ENCODE measurements at regions not wholly inside any gene's neighbourhood (a gene's known extent, or its start where the extent isn't known, plus 50 kb on each side); places are given as distances from the start of the nearest gene placed in this dataset.
"Not testable (repeated sequence)": the region's sequence is repeated elsewhere in the genome, so short reads cannot be mapped to it uniquely, and the experiment has no call there.

GRCh38 chr6:14573703-14574290, 456.2 kb downstream of the CD83 start:
- DNase-seq (ENCODE audit: low spot score): no peak
- in situ Hi-C loops (cut with HindIII; ENCODE audit: low sequenced_read_pairs): no loop called here

DNA sequence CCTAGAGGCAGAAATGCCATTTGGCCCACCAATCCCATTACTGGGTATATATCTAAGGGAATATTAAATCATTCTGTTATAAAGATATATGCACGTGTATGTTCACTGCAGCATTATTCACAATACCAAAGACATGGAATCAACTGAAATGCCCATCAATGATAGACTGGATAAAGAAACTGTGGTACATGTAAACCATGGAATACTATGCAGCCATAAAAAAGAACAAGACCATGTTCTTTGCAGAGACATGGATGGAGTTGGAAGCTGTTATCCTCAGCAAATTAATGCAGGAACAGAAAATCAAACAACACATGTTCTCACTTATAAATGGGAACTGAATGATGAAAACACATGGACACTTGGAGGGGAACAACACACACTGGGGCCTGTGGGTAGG, 458.4 kb downstream of the CD83 start:
- in situ Hi-C loops (cut with HindIII; ENCODE audit: low sequenced_read_pairs): no loop called here
- DNase-seq (ENCODE audit: low spot score): no peak

DNA sequence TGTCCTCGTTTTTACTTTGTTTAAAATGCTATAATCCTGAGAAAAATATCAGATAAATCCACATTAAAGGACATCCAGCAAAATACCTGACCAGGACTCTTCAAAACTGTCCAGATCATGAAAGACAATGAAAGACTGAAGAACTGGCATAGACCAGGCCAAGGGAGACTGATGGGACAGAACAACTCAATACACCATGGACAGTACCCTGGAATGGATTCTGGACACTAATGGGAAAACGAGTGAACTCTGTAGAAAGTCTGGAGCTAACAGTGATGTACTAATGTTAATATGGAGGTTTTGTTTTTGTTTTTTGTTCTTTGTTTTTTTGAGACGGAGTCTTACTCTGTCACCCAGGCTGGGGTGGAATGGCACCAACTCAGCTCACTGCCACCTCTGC, 461.4 kb downstream of the CD83 start:
- in situ Hi-C loops (cut with HindIII; ENCODE audit: low sequenced_read_pairs): no loop called here
- no peak for DNase-seq (ENCODE audit: low spot score)

- no peak for DNase-seq (ENCODE audit: low spot score)
- in situ Hi-C loops (cut with HindIII; ENCODE audit: low sequenced_read_pairs): no loop called here
Measured at GRCh38 chr6:14582749-14583148, 465.2 kb downstream of the CD83 start.

GRCh38 chr6:14583826-14584225, 466.3 kb downstream of the CD83 start:
- in situ Hi-C loops (cut with HindIII; ENCODE audit: low sequenced_read_pairs): no loop called here

DNA sequence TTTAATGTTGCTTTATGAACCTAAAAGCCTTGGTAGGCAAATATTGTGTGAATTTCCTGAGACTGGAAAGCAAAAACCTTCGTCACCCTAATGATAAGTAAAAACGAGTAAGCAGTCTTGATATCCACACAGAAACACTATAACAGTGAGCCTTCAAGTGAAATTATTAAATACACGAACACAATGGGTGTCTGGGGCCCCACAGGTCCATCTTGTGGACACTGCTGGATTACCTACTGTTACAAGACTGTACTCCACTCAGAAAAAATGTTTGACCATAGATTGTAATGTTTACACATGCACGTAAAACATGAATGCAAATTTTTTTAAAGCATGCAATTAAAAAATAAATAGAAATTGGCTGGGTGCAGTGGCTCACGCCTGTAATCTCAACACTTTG, 466.9 kb downstream of the CD83 start:
- peak; percentile 23 for DNase-seq (ENCODE audit: low spot score)
- in situ Hi-C loops (cut with HindIII; ENCODE audit: low sequenced_read_pairs): no loop called here

More at GRCh38 chr6:14583826-14584225, 466.3 kb downstream of the CD83 start:
- no peak for DNase-seq (ENCODE audit: low spot score)

DNA sequence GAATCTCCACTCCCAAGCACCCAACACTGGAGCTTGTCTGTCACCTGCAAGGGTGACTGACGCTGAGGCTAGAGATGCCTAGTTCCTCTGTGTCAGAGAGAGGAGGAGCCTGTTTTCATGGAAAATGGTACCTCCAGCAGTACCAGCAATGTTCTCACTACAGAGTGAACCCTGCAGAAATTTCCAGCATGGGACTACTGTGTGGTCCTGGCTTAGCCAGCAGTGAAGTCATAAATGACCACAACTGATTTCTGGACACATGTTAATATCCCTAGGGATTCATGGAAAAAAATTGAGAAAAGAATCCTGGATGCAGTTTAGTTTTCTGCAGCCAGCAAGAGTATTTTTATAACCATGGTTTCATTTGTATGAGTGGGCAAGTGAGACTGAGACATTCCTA, 468.1 kb downstream of the CD83 start:
- no peak for DNase-seq (ENCODE audit: low spot score)
- in situ Hi-C loops (cut with HindIII; ENCODE audit: low sequenced_read_pairs): no loop called here

GRCh38 chr6:14589175-14589574, 471.6 kb downstream of the CD83 start:
- in situ Hi-C loops (cut with HindIII; ENCODE audit: low sequenced_read_pairs): no loop called here

DNA sequence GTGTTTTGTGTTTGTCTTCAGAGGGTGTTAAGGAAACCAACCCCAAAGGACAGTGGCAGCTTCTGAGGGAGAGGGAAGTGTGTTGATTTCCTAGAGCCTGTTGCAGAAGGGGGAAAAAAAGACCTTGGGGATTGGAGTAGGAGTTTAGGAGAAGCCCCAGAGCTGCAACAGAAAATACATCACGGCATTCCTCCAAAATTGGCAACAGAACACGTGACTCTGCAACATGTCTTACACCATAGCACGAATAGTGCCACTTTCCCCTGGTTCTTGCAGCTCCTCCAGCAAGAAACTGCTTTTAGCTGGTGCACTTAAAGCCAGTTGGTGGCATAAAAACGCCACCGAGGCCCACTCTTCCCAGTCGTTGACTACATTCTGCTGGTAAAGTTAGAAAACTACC, 473.0 kb downstream of the CD83 start:
- DNase-seq (ENCODE audit: low spot score): no peak
- in situ Hi-C loops (cut with HindIII; ENCODE audit: low sequenced_read_pairs): no loop called here

More at GRCh38 chr6:14589175-14589574, 471.6 kb downstream of the CD83 start:
- DNase-seq (ENCODE audit: low spot score): no peak

- DNase-seq (ENCODE audit: low spot score): no peak
- in situ Hi-C loops (cut with HindIII; ENCODE audit: low sequenced_read_pairs): no loop called here
Measured at GRCh38 chr6:14591998-14592397, 474.4 kb downstream of the CD83 start.

DNA sequence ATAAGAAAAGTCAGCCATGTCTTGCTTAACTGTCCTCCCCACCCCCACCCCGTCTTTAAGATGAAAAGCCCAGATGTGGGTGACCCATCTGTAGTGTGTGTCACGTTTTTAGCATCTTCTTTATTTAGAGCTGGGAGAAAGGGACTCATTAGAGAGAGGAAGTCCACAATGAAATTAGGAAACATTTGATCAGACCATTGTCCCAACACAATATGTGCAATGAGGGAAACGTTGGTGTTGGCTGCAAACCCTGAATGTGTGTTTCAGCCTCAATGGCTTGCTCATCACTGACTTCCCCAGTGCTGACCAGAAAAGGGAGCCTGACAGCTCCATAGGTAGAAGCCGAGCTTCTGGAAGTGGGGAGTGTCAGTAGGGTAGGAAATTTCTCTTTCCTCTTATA, 475.7 kb downstream of the CD83 start:
- DNase-seq (ENCODE audit: low spot score): no peak
- in situ Hi-C loops (cut with HindIII; ENCODE audit: low sequenced_read_pairs): no loop called here

DNA sequence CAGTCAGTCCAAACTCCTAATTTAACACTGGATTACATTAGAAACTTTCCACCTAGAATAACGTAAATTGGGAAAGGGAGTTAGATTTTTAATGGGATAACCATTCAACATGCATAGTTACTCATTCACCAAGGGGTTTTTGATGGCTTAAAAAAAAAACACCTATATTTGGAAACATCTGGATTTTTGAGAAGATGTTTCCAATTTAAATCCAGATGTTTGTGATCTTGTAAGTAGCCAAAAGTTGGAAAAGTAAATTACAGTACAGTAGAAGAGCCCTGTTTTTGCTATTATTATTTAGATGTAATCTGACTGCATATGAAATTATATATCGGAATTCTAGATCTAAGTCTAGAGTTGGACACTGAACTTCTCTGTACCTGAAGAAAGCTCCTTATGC, 478.2 kb downstream of the CD83 start:
- in situ Hi-C loops (cut with HindIII; ENCODE audit: low sequenced_read_pairs): no loop called here
- DNase-seq (ENCODE audit: low spot score): no peak

DNA sequence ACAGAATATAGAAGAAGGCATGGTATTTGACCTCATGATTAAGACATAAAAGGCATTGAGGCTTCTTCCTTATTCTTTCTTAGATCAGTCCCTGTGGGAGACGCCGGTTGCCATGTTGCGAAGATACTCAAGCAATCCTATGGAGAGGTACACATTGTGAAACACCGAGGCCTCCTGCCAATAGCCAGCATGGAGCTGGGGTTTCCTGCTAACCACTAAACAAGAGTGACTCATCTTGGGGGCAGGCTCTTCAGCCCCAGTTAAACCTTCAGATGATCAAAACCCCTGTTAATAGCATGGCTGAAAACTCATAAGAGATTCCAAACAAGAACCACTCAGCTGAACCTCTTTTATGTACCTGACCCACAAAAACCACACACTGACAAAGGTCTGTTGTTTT, 478.8 kb downstream of the CD83 start:
- DNase-seq (ENCODE audit: low spot score): no peak
- in situ Hi-C loops (cut with HindIII; ENCODE audit: low sequenced_read_pairs): no loop called here

GRCh38 chr6:14597090-14597489, 479.5 kb downstream of the CD83 start:
- in situ Hi-C loops (cut with HindIII; ENCODE audit: low sequenced_read_pairs): no loop called here

GRCh38 chr6:14598017-14598864, 480.7 kb downstream of the CD83 start:
- DNase-seq (ENCODE audit: low spot score): no peak
- in situ Hi-C loops (cut with HindIII; ENCODE audit: low sequenced_read_pairs): no loop called here

More at GRCh38 chr6:14597090-14597489, 479.5 kb downstream of the CD83 start:
- no peak for DNase-seq (ENCODE audit: low spot score)

DNA sequence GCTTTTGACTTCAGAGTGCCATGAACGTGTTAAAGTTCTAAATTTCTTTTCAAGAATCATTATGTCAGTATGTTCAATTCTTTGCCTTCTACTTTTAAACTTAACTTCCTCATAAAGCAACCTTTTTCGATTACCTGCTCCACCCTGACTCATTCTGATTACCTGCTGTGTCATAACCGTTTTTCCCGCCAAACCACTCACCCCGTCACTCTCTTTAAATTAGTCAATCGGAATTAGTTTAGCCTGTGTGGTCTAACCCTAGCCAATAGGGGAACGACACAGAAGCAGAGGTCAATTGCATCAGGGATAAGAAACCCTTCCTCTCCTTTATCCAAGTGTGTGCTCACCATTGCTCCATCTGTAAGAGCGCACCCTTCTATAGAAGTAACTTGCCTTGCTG, 482.7 kb downstream of the CD83 start:
- DNase-seq (ENCODE audit: low spot score); in situ Hi-C loops (cut with HindIII; ENCODE audit: low sequenced_read_pairs): not testable (repeated sequence)

- in situ Hi-C loops (cut with HindIII; ENCODE audit: low sequenced_read_pairs): no loop called here
Measured at GRCh38 chr6:14601490-14601889, 483.9 kb downstream of the CD83 start.

DNA sequence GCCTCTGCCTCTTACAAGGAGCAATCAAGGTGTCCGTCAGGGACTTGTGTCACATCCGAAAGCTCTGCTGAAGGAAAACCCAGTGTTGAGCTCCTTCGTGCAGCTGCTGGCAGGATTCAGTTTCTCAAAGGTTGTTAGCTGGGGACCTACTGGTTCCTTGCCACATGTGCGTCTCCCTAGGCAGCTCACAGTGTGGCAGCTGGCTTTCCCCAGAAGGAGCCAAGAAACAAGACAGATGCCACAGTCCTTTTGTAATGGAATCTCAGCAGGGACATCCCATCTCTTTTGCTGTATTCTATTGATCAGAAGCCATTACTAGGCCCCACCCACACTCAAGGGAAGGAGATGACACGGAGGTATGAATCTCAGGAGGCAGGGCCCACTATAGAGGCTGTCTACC, 488.8 kb downstream of the CD83 start:
- in situ Hi-C loops (cut with HindIII; ENCODE audit: low sequenced_read_pairs): no loop called here
- DNase-seq (ENCODE audit: low spot score): no peak

More at GRCh38 chr6:14601490-14601889, 483.9 kb downstream of the CD83 start:
- DNase-seq (ENCODE audit: low spot score): no peak

- in situ Hi-C loops (cut with HindIII; ENCODE audit: low sequenced_read_pairs): no loop called here
- DNase-seq (ENCODE audit: low spot score): no peak
Measured at GRCh38 chr6:14610141-14610540, 492.6 kb downstream of the CD83 start.

GRCh38 chr6:14612016-14612980, 494.7 kb downstream of the CD83 start:
- in situ Hi-C loops (cut with HindIII; ENCODE audit: low sequenced_read_pairs): no loop called here
- no peak for DNase-seq (ENCODE audit: low spot score)
